GM12878 (cell line): ENCODE measurements at regions not wholly inside any gene's neighbourhood (a gene's known extent, or its start where the extent isn't known, plus 50 kb on each side); places are given as distances from the start of the nearest gene placed in this dataset.
A peak's percentile ranks its signal among the peaks of the same experiment; 100 is the strongest.

Experiments
- ASH2L ChIP-seq: fragments of 300-600, 200-600 bp; sonication (generic); IDR thresholded peaks from 2 replicates; pipeline ENCODE4 v1.6.1; 2017; ENCODE audit warnings: low read depth, mild to moderate bottlenecking, borderline replicate concordance
- ATF3 ChIP-seq: IDR thresholded peaks from 2 replicates; pipeline ENCODE4 v1.6.1; 2011; ENCODE audit warnings: low read depth, mild to moderate bottlenecking, low read length, moderate library complexity, borderline replicate concordance; ENCODE audit errors: extremely low read depth
- BACH1 ChIP-seq: fragments of 450-650 bp; IDR thresholded peaks from 2 replicates; pipeline ENCODE4 v1.6.1; 2017; ENCODE audit warnings: mild to moderate bottlenecking, borderline replicate concordance
- CEBPB ChIP-seq, 2 experiments: fragments of 150-350 bp in 1 of 2; IDR thresholded peaks; 2 replicates each; pipeline ENCODE4 v1.6.1; 2012 to 2014; ENCODE audit warnings: low read depth in 2 of 2, low read length in 2 of 2, borderline replicate concordance in 1 of 2, inconsistent platforms in 1 of 2
- DPF2 ChIP-seq: fragments of 450-650 bp; IDR thresholded peaks from 2 replicates; pipeline ENCODE4 v1.6.1; 2017; ENCODE audit warnings: mild to moderate bottlenecking
- EZH2 ChIP-seq: IDR thresholded peaks from 2 replicates; pipeline ENCODE4 v1.6.1; 2012; ENCODE audit warnings: low read depth, mild to moderate bottlenecking, control low read depth, inconsistent platforms, low read length, borderline replicate concordance; ENCODE audit not compliant: control insufficient read depth
- HDAC2 ChIP-seq: fragments of 200-600 bp; sonication (generic); IDR thresholded peaks from 2 replicates; pipeline ENCODE4 v1.6.1; 2017
- JUND ChIP-seq: IDR thresholded peaks from 2 replicates; pipeline ENCODE4 v1.6.1; 2012; ENCODE audit warnings: low read depth, mild to moderate bottlenecking, low read length, improper control_type of control experiment, moderate library complexity
- KLF5 ChIP-seq: fragments of 450-650 bp; IDR thresholded peaks from 2 replicates; pipeline ENCODE4 v1.6.1; 2014; ENCODE audit warnings: mild to moderate bottlenecking; ENCODE audit not compliant: partially characterized antibody
- LARP7 ChIP-seq: fragments of 450-650 bp; IDR thresholded peaks from 2 replicates; pipeline ENCODE4 v1.6.1; 2017; ENCODE audit warnings: mild to moderate bottlenecking
- MXI1 ChIP-seq: fragments of 150-350 bp; IDR thresholded peaks from 2 replicates; pipeline ENCODE4 v1.6.1; 2011; ENCODE audit warnings: low read depth, mild to moderate bottlenecking, inconsistent platforms, low read length, improper control_type of control experiment
- POLR2AphosphoS5 ChIP-seq: IDR thresholded peaks from 2 replicates; pipeline ENCODE4 v1.6.1; 2011; ENCODE audit warnings: mild to moderate bottlenecking, low read length, inconsistent platforms
- RELA ChIP-seq: fragments of 450-650 bp; IDR thresholded peaks from 2 replicates; pipeline ENCODE4 v1.8.0; 2014; ENCODE audit warnings: borderline replicate concordance; ENCODE audit not compliant: partially characterized antibody
- SREBF1 ChIP-seq: IDR thresholded peaks from 2 replicates; pipeline ENCODE4 v1.6.1; 2012; ENCODE audit warnings: mild to moderate bottlenecking, low read length
- SRF ChIP-seq, 2 experiments: IDR thresholded peaks; 2 replicates each; pipeline ENCODE4 v1.6.1; 2011; ENCODE audit warnings: low read depth in 2 of 2, low read length in 2 of 2, mild to moderate bottlenecking in 1 of 2, moderate library complexity in 1 of 2
- ZNF207 ChIP-seq: fragments of 450-650 bp; IDR thresholded peaks from 2 replicates; pipeline ENCODE4 v1.6.1; 2014; ENCODE audit warnings: antibody characterized with exemption, mild to moderate bottlenecking, borderline replicate concordance
- ZNF274 ChIP-seq: IDR thresholded peaks from one replicate; pipeline ENCODE4 v1.8.0; 2011; ENCODE audit not compliant: insufficient read length, insufficient read depth
- TF ChIP-seq, protein P1 (sequence below): fragments of 450-650 bp; formaldehyde crosslinking; IDR thresholded peaks from 2 replicates; pipeline ENCODE4 v1.5.0; 2022; ENCODE audit warnings: mild to moderate bottlenecking, missing genetic modification characterization
- TF ChIP-seq, protein P2 (sequence below): IDR thresholded peaks from 2 replicates; pipeline ENCODE4 v1.6.1; 2012; ENCODE audit warnings: improper control_type of control experiment, low read depth, low read length; ENCODE audit not compliant: insufficient replicate concordance
- TF ChIP-seq, protein P3 (sequence below): IDR thresholded peaks from 2 replicates; pipeline ENCODE4 v1.6.1; 2012; ENCODE audit warnings: low read depth, low read length, improper control_type of control experiment

GRCh38 chr11:115920841-115921480 lies 416.7 kb upstream of the CADM1 start (continued):
- TF ChIP-seq, protein P1, sequence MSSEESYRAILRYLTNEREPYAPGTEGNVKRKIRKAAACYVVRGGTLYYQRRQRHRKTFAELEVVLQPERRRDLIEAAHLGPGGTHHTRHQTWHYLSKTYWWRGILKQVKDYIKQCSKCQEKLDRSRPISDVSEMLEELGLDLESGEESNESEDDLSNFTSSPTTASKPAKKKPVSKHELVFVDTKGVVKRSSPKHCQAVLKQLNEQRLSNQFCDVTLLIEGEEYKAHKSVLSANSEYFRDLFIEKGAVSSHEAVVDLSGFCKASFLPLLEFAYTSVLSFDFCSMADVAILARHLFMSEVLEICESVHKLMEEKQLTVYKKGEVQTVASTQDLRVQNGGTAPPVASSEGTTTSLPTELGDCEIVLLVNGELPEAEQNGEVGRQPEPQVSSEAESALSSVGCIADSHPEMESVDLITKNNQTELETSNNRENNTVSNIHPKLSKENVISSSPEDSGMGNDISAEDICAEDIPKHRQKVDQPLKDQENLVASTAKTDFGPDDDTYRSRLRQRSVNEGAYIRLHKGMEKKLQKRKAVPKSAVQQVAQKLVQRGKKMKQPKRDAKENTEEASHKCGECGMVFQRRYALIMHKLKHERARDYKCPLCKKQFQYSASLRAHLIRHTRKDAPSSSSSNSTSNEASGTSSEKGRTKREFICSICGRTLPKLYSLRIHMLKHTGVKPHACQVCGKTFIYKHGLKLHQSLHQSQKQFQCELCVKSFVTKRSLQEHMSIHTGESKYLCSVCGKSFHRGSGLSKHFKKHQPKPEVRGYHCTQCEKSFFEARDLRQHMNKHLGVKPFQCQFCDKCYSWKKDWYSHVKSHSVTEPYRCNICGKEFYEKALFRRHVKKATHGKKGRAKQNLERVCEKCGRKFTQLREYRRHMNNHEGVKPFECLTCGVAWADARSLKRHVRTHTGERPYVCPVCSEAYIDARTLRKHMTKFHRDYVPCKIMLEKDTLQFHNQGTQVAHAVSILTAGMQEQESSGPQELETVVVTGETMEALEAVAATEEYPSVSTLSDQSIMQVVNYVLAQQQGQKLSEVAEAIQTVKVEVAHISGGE (CRISPR knock-in tag): no peak
- TF ChIP-seq RELA: no peak
- no peak for TF ChIP-seq LARP7
- TF ChIP-seq ATF3: no peak
- TF ChIP-seq EZH2: no peak
- TF ChIP-seq, protein P2, sequence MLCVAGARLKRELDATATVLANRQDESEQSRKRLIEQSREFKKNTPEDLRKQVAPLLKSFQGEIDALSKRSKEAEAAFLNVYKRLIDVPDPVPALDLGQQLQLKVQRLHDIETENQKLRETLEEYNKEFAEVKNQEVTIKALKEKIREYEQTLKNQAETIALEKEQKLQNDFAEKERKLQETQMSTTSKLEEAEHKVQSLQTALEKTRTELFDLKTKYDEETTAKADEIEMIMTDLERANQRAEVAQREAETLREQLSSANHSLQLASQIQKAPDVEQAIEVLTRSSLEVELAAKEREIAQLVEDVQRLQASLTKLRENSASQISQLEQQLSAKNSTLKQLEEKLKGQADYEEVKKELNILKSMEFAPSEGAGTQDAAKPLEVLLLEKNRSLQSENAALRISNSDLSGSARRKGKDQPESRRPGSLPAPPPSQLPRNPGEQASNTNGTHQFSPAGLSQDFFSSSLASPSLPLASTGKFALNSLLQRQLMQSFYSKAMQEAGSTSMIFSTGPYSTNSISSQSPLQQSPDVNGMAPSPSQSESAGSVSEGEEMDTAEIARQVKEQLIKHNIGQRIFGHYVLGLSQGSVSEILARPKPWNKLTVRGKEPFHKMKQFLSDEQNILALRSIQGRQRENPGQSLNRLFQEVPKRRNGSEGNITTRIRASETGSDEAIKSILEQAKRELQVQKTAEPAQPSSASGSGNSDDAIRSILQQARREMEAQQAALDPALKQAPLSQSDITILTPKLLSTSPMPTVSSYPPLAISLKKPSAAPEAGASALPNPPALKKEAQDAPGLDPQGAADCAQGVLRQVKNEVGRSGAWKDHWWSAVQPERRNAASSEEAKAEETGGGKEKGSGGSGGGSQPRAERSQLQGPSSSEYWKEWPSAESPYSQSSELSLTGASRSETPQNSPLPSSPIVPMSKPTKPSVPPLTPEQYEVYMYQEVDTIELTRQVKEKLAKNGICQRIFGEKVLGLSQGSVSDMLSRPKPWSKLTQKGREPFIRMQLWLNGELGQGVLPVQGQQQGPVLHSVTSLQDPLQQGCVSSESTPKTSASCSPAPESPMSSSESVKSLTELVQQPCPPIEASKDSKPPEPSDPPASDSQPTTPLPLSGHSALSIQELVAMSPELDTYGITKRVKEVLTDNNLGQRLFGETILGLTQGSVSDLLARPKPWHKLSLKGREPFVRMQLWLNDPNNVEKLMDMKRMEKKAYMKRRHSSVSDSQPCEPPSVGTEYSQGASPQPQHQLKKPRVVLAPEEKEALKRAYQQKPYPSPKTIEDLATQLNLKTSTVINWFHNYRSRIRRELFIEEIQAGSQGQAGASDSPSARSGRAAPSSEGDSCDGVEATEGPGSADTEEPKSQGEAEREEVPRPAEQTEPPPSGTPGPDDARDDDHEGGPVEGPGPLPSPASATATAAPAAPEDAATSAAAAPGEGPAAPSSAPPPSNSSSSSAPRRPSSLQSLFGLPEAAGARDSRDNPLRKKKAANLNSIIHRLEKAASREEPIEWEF: no peak
- no peak for TF ChIP-seq MXI1
- peak; percentile 49 for TF ChIP-seq POLR2AphosphoS5
- no peak for TF ChIP-seq KLF5
- TF ChIP-seq CEBPB (IDR thresholded peaks at IDR 0.05; ENCODE audit: borderline replicate concordance in 1 of 2, low read depth in 2 of 2, low read length in 2 of 2): no peak
- TF ChIP-seq, protein P3, sequence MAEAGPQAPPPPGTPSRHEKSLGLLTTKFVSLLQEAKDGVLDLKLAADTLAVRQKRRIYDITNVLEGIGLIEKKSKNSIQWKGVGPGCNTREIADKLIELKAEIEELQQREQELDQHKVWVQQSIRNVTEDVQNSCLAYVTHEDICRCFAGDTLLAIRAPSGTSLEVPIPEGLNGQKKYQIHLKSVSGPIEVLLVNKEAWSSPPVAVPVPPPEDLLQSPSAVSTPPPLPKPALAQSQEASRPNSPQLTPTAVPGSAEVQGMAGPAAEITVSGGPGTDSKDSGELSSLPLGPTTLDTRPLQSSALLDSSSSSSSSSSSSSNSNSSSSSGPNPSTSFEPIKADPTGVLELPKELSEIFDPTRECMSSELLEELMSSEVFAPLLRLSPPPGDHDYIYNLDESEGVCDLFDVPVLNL: no peak
- no peak for TF ChIP-seq ZNF274
- TF ChIP-seq ASH2L: no peak
- no peak for TF ChIP-seq JUND
- TF ChIP-seq SREBF1: no peak
- no peak for TF ChIP-seq BACH1
- TF ChIP-seq SRF (IDR thresholded peaks at IDR 0.05; ENCODE audit: low read depth in 2 of 2, low read length in 2 of 2): no peak
- no peak for TF ChIP-seq HDAC2
- no peak for TF ChIP-seq ZNF207
- TF ChIP-seq DPF2: no peak
